DOHH2 (cell line): ENCODE measurements at regions not wholly inside any gene's neighbourhood (a gene's known extent, or its start where the extent isn't known, plus 50 kb on each side); places are given as distances from the start of the nearest gene placed in this dataset.

ENCODE experiments used
- H3F3A ChIP-seq: fragments of 200-600 bp; sonication (generic), shearing (Covaris generic); 2 replicates; pipeline ENCODE4 v1.6.0; 2016; ENCODE audit warnings: antibody characterized with exemption, mild to moderate bottlenecking; ENCODE audit not compliant: control insufficient read depth, insufficient read depth
- H3K27ac ChIP-seq: fragments of 200-600 bp; sonication (generic); 2 replicates; pipeline ENCODE4 v1.5.1; 2014; ENCODE audit warnings: low read depth, mild to moderate bottlenecking, low read length, moderate library complexity
- H3K27me3 ChIP-seq: fragments of 200-600 bp; sonication (generic); 2 replicates; pipeline ENCODE4 v1.6.1; 2014; ENCODE audit warnings: mild to moderate bottlenecking, low read length, mixed read lengths; ENCODE audit not compliant: control insufficient read depth
- H3K36me3 ChIP-seq: fragments of 200-600 bp; sonication (generic); 2 replicates; pipeline ENCODE4 v1.6.1; 2014; ENCODE audit warnings: mild to moderate bottlenecking, low read length, moderate library complexity, mixed read lengths; ENCODE audit not compliant: control insufficient read depth
- H3K4me1 ChIP-seq: fragments of 200-600 bp; sonication (generic); 2 replicates; pipeline ENCODE4 v1.6.1; 2014; ENCODE audit warnings: mild to moderate bottlenecking, low read length, mixed read lengths; ENCODE audit not compliant: control insufficient read depth
- H3K4me2 ChIP-seq: fragments of 200-600 bp; sonication (generic); 2 replicates; pipeline ENCODE4 v1.6.0; 2014; ENCODE audit warnings: mild to moderate bottlenecking, low read length, moderate library complexity
- H3K4me3 ChIP-seq: fragments of 200-600 bp; sonication (generic); 2 replicates; pipeline ENCODE4 v1.5.1; 2014; ENCODE audit warnings: mild to moderate bottlenecking, low read length, mixed read lengths
- H3K79me2 ChIP-seq: fragments of 200-600 bp; sonication (generic); 2 replicates; pipeline ENCODE4 v1.6.1; 2014; ENCODE audit warnings: mild to moderate bottlenecking, low read length, mixed read lengths; ENCODE audit not compliant: control insufficient read depth
- H3K9me2 ChIP-seq: fragments of 200-600 bp; sonication (generic); replicated peaks from 2 replicates; pipeline ENCODE4 v1.6.1; 2014; ENCODE audit warnings: mild to moderate bottlenecking, low read length, mixed read lengths; ENCODE audit not compliant: control insufficient read depth
- H3K9me3 ChIP-seq: fragments of 200-600 bp; sonication (generic); 2 replicates; pipeline ENCODE4 v1.6.1; 2014; ENCODE audit warnings: antibody characterized with exemption, low read length, mixed read lengths; ENCODE audit not compliant: control insufficient read depth, insufficient read depth
- H4K20me1 ChIP-seq: fragments of 200-600 bp; sonication (generic); 2 replicates; pipeline ENCODE4 v1.6.0; 2014; ENCODE audit warnings: low read depth, mild to moderate bottlenecking, antibody characterized with exemption, low read length, moderate library complexity; ENCODE audit not compliant: control insufficient read depth, insufficient read depth
- EZH2phosphoT487 ChIP-seq: fragments of 200-600 bp; sonication (generic); IDR thresholded peaks from 2 replicates; pipeline ENCODE4 v1.6.1; 2017; ENCODE audit warnings: borderline replicate concordance, mild to moderate bottlenecking, antibody characterized with exemption, low read length, moderate library complexity, mixed read lengths
- TF ChIP-seq, protein P1 (sequence below): fragments of 200-600 bp; sonication (generic); IDR thresholded peaks from one replicate; pipeline ENCODE4 v1.5.1; 2014; ENCODE audit warnings: antibody characterized with exemption, mild to moderate bottlenecking, low read depth, low read length; ENCODE audit not compliant: poor library complexity, severe bottlenecking

GRCh38 chr2:234680688-234681619 lies 184.1 kb upstream of the ARL4C start:
- H3K4me1 ChIP-seq, result no peaks in the 10 kb centered on the region
- no peaks in the 10 kb centered on the region for H3F3A ChIP-seq
- no peak overlapping the region for H3K4me2 ChIP-seq
- H3K27me3 ChIP-seq, result 0 out of 2 replicates have a peak, but pooled peaks cover 1% of the 10 kb centered on the region
- H3K4me3 ChIP-seq, result no peak overlapping the region
- no peaks in the 10 kb centered on the region for H3K79me2 ChIP-seq
- no peaks in the 10 kb centered on the region for H4K20me1 ChIP-seq
- no peaks in the 10 kb centered on the region for H3K9me3 ChIP-seq
- no peaks in the 10 kb centered on the region for H3K36me3 ChIP-seq
- H3K9me2 ChIP-seq, result no peaks in the 10 kb centered on the region
- no peak overlapping the region for H3K27ac ChIP-seq
- TF ChIP-seq, protein P1, sequence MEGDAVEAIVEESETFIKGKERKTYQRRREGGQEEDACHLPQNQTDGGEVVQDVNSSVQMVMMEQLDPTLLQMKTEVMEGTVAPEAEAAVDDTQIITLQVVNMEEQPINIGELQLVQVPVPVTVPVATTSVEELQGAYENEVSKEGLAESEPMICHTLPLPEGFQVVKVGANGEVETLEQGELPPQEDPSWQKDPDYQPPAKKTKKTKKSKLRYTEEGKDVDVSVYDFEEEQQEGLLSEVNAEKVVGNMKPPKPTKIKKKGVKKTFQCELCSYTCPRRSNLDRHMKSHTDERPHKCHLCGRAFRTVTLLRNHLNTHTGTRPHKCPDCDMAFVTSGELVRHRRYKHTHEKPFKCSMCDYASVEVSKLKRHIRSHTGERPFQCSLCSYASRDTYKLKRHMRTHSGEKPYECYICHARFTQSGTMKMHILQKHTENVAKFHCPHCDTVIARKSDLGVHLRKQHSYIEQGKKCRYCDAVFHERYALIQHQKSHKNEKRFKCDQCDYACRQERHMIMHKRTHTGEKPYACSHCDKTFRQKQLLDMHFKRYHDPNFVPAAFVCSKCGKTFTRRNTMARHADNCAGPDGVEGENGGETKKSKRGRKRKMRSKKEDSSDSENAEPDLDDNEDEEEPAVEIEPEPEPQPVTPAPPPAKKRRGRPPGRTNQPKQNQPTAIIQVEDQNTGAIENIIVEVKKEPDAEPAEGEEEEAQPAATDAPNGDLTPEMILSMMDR, result no peak
- no peak for TF ChIP-seq EZH2phosphoT487

- Histone ChIP-seq H3F3A (no peaks in the 10 kb centered on the region), H4K20me1 (no peaks in the 10 kb centered on the region), H3K79me2 (no peaks in the 10 kb centered on the region), H3K4me3 (no peak overlapping the region), H3K36me3 (no peaks in the 10 kb centered on the region), H3K4me2 (no peak overlapping the region), H3K27ac (no peak overlapping the region), H3K9me3 (no peaks in the 10 kb centered on the region), H3K27me3 (no peaks in the 10 kb centered on the region), H3K9me2 (no peaks in the 10 kb centered on the region), H3K4me1 (no peaks in the 10 kb centered on the region)
- no peak for TF ChIP-seq EZH2phosphoT487
- TF ChIP-seq, protein P1, result no peak
Observed at GRCh38 chr2:234679741-234680687, 183.1 kb upstream of the ARL4C start.

GRCh38 chr2:234679301-234679740 lies 182.4 kb upstream of the ARL4C start:
- no peak overlapping the region for H3K27ac ChIP-seq
- no peaks in the 10 kb centered on the region for H3K27me3 ChIP-seq
- no peaks in the 10 kb centered on the region for H3K79me2 ChIP-seq
- H3K9me3 ChIP-seq, result no peaks in the 10 kb centered on the region
- no peaks in the 10 kb centered on the region for H3K36me3 ChIP-seq
- H3F3A ChIP-seq, result no peaks in the 10 kb centered on the region
- no peaks in the 10 kb centered on the region for H4K20me1 ChIP-seq
- H3K4me2 ChIP-seq, result no peak overlapping the region
- no peaks in the 10 kb centered on the region for H3K4me1 ChIP-seq
- TF ChIP-seq, protein P1, result no peak
- no peak for TF ChIP-seq EZH2phosphoT487
- no peak overlapping the region for H3K4me3 ChIP-seq
- no peaks in the 10 kb centered on the region for H3K9me2 ChIP-seq
